ENCODE measurements at regions not wholly inside any gene's neighbourhood (a gene's known extent, or its start where the extent isn't known, plus 50 kb on each side); places are given as distances from the start of the nearest gene placed in this dataset.

DNA sequence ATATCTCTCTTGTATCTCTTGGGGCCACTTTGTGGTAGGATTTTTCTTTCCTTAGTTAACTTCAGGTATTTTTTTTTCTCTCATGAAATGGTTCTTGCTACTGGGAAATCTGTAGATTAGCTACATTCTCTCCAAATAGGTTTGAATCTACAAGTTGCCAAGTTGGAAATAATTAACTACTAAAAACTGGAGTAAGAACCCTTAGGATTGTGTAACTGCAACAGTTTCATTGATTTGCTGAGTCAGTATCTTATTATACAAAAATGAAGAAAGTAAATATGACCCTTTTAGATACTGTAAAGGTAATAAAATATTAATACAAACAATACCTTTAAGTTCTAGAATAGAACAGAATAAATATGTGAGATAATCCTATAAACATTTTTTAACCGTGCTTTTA, 327.9 kb downstream of the CXXC4 start:
- ChIA-PET CTCF (no interaction called here), POLR2A (no interaction called here)
- Mint-ChIP-seq H3K9me3 (peaks cover 3% of the 10 kb centered on the region), H3K4me3 (no peak overlapping the region), H3K4me1 (ENCODE audit: low read depth) (no peaks in the 10 kb centered on the region), H3K27ac (no peak overlapping the region), H3K36me3 (ENCODE audit: low read depth) (no peaks in the 10 kb centered on the region), H3K27me3 (no peaks in the 10 kb centered on the region)
- ATAC-seq (no peak), DNase-seq (no peak)
- intact Hi-C loops (cut with micrococcal nuclease): no loop called here
- TF ChIP-seq, protein P1, sequence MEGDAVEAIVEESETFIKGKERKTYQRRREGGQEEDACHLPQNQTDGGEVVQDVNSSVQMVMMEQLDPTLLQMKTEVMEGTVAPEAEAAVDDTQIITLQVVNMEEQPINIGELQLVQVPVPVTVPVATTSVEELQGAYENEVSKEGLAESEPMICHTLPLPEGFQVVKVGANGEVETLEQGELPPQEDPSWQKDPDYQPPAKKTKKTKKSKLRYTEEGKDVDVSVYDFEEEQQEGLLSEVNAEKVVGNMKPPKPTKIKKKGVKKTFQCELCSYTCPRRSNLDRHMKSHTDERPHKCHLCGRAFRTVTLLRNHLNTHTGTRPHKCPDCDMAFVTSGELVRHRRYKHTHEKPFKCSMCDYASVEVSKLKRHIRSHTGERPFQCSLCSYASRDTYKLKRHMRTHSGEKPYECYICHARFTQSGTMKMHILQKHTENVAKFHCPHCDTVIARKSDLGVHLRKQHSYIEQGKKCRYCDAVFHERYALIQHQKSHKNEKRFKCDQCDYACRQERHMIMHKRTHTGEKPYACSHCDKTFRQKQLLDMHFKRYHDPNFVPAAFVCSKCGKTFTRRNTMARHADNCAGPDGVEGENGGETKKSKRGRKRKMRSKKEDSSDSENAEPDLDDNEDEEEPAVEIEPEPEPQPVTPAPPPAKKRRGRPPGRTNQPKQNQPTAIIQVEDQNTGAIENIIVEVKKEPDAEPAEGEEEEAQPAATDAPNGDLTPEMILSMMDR (IDR thresholded peaks at IDR 0.05): no peak

DNA sequence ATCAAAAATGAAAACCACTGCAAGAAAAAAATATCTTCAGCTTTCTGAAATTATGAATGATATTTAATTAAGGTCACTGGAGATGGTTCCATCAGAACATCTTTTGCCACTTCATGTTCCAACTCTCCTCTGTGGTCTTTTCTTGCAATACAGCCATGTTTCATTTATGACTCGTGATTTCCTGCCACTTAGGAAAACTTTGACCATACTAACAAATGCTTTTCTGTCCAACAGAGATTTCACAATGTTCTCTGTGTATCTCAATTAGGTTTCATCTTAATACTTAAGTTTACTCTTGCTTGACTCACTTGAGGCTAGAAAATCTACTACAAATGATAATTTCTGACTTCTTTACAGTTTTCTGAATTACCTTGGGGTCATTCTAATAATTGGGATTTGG, 330.9 kb downstream of the CXXC4 start:
- Mint-ChIP-seq H3K27ac (no peak overlapping the region), H3K9me3 (peaks cover 3% of the 10 kb centered on the region), H3K36me3 (ENCODE audit: low read depth) (no peaks in the 10 kb centered on the region), H3K27me3 (no peaks in the 10 kb centered on the region), H3K4me3 (no peak overlapping the region), H3K4me1 (ENCODE audit: low read depth) (no peaks in the 10 kb centered on the region)
- TF ChIP-seq, protein P1 (IDR thresholded peaks at IDR 0.05): no peak
- intact Hi-C loops (cut with micrococcal nuclease): no loop called here
- DNase-seq: no peak
- ChIA-PET CTCF (no interaction called here), POLR2A (no interaction called here)
- no peak for ATAC-seq

DNA sequence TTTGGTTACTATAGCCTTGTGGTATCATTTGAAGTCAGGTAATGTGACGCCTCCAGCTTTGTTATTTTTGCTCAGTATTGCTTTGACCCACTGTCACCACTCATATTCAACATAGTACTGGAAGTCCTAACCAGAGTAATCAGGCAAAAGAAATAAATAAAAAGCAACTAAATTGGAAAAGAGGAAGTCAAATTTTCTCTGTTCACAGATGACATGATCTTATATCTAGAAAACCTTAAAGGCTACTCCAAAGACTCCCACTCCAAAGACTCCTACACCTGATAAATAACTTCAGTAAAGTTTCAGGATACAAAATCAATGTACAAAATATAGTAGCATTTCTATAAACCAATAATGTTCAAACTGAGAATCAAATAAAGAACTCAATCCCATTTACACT, 348.6 kb downstream of the CXXC4 start:
- TF ChIP-seq, protein P1 (IDR thresholded peaks at IDR 0.05): no peak
- Mint-ChIP-seq H3K36me3 (ENCODE audit: low read depth) (no peaks in the 10 kb centered on the region), H3K27me3 (no peaks in the 10 kb centered on the region), H3K4me3 (no peak overlapping the region), H3K4me1 (ENCODE audit: low read depth) (no peaks in the 10 kb centered on the region), H3K9me3 (peaks cover 2% of the 10 kb centered on the region), H3K27ac (no peak overlapping the region)
- POLR2A ChIA-PET: no interaction called here
- intact Hi-C loops (cut with micrococcal nuclease): no loop called here
- no peak for DNase-seq
- CTCF ChIA-PET: no interaction called here
- no peak for ATAC-seq

DNA sequence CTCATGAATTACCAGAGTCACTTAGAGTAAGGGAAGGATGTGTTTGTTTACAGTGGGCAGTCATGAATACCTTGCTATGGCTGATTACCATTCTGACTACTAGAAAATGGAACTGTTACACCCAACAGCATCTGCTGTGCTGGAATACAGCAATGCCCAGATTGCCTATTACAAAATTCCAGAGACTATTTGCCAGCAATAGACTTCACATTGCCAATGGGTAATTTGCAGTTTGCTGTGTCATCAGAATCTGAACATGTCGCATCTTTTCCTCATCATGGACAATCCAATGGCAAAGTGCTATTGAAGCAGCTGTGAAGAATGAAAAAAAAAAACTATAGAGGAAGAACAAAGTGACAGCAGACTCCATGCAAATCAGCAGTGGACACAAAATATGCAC, 356.6 kb downstream of the CXXC4 start:
- no peaks in the 10 kb centered on the region for H3K36me3 Mint-ChIP-seq (ENCODE audit: low read depth)
- H3K27me3 Mint-ChIP-seq: no peaks in the 10 kb centered on the region
- POLR2A ChIA-PET: no interaction called here
- no peak overlapping the region for H3K4me3 Mint-ChIP-seq
- H3K27ac Mint-ChIP-seq: no peak overlapping the region
- ATAC-seq (no peak), DNase-seq (no peak)
- TF ChIP-seq, protein P1 (IDR thresholded peaks at IDR 0.05): no peak
- intact Hi-C loops (cut with micrococcal nuclease): no loop called here
- H3K4me1 Mint-ChIP-seq (ENCODE audit: low read depth): no peaks in the 10 kb centered on the region
- peaks cover 5% of the 10 kb centered on the region for H3K9me3 Mint-ChIP-seq
- CTCF ChIA-PET: no interaction called here

DNA sequence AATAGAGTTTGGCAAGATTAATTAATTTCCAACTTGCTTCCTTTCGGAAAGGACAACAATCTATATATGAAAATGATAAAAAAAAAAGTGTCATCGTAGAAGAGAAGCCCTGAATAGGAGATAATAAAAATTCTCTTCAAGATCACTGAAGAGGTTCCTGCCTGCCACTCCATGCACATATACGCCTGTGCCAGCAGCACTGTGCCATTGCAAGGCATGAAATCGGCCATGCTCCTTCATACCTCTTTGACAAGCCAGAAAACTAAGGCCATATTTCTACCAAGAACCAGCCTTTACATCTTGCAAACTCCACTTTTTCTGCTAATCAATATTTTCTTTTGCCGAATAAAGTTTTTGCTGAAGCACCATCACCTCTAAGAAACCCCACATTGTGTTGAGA, 365.5 kb downstream of the CXXC4 start:
- no peaks in the 10 kb centered on the region for H3K4me1 Mint-ChIP-seq (ENCODE audit: low read depth)
- CTCF ChIA-PET: interaction anchor here (1.0 kb wide), 1 partner anchor 19 kb away, joined by 3 read pairs; no protein-coding TSS in a partner anchor
- H3K9me3 Mint-ChIP-seq: peaks cover 8% of the 10 kb centered on the region
- intact Hi-C loops (cut with micrococcal nuclease): no loop called here
- H3K27me3 Mint-ChIP-seq: no peaks in the 10 kb centered on the region
- TF ChIP-seq, protein P1 (IDR thresholded peaks at IDR 0.05): no peak
- H3K36me3 Mint-ChIP-seq (ENCODE audit: low read depth): no peaks in the 10 kb centered on the region
- H3K27ac Mint-ChIP-seq: no peak overlapping the region
- DNase-seq (no peak), ATAC-seq (no peak)
- no peak overlapping the region for H3K4me3 Mint-ChIP-seq
- POLR2A ChIA-PET: no interaction called here

Measured in activated CD8-positive, alpha-beta T cell treated with anti-CD3 and anti-CD28 coated beads for 36 hours (primary cell).